Coronary artery (tissue), 2 donors: ENCODE measurements at regions not wholly inside any gene's neighbourhood (a gene's known extent, or its start where the extent isn't known, plus 50 kb on each side); places are given as distances from the start of the nearest gene placed in this dataset.
A peak's percentile ranks its signal among the peaks of the same experiment; 100 is the strongest.

Experiments
- DNase-seq: peaks from one replicate; pipeline ENCODE4 v3.0.0-alpha.2; 2017; ENCODE audit warnings: low spot score
- H3K27ac ChIP-seq, 2 donors: fragments of 200-600 bp; sonication (generic); one replicate each; pipeline ENCODE4 v1.5.1; 2016 to 2019
- H3K4me3 ChIP-seq: fragments of 200-600 bp; sonication (generic); 2 replicates; pipeline ENCODE4 v1.5.1; 2016; ENCODE audit warnings: mild to moderate bottlenecking, moderate library complexity
- CTCF ChIP-seq: fragments of 200-600 bp; sonication (generic); IDR thresholded peaks from one replicate; pipeline ENCODE4 v1.5.1; 2019; ENCODE audit warnings: antibody characterized with exemption

- peak; percentile 82 for TF ChIP-seq CTCF
- H3K4me3 ChIP-seq = peak overlapping the region; percentile 58
- H3K27ac ChIP-seq = no peak overlapping the region
- DNase-seq = no peak
Measured at GRCh38 chr9:113807173-113808061, 68.7 kb upstream of the ZNF618 start.

GRCh38 chr9:113808391-113809358, 67.4 kb upstream of the ZNF618 start:
- TF ChIP-seq CTCF = no peak
- Histone ChIP-seq H3K27ac (peak overlapping the region; percentile 28 to 55), H3K4me3 (no peak overlapping the region)
- DNase-seq = no peak

- DNase-seq = no peak
- Histone ChIP-seq H3K4me3 (no peak overlapping the region), H3K27ac (no peak overlapping the region)
- TF ChIP-seq CTCF = no peak
Measured at GRCh38 chr9:113817171-113817570, 58.9 kb upstream of the ZNF618 start.

GRCh38 chr9:113818391-113818790, 57.7 kb upstream of the ZNF618 start:
- no peak for DNase-seq
- no peak overlapping the region for H3K4me3 ChIP-seq
- no peak overlapping the region for H3K27ac ChIP-seq
- TF ChIP-seq CTCF = no peak

- no peak overlapping the region for H3K4me3 ChIP-seq
- TF ChIP-seq CTCF = no peak
- DNase-seq = no peak
- no peak overlapping the region for H3K27ac ChIP-seq
Measured at GRCh38 chr9:113822315-113822714, 53.8 kb upstream of the ZNF618 start.

- Histone ChIP-seq H3K4me3 (no peak overlapping the region), H3K27ac (no peak overlapping the region)
- DNase-seq = no peak
- TF ChIP-seq CTCF = no peak
Measured at GRCh38 chr9:113823421-113823820, 52.7 kb upstream of the ZNF618 start.
